Activated CD8-positive, alpha-beta memory T cell treated with anti-CD3 and anti-CD28 coated beads for 24 hours (primary cell): ENCODE measurements at regions not wholly inside any gene's neighbourhood (a gene's known extent, or its start where the extent isn't known, plus 50 kb on each side); places are given as distances from the start of the nearest gene placed in this dataset.
"Not testable (repeated sequence)": the region's sequence is repeated elsewhere in the genome, so short reads cannot be mapped to it uniquely, and the experiment has no call there.

Experiments
- DNase-seq: peaks from one replicate; pipeline ENCODE4 v3.0.0-alpha.2; 2020

DNA sequence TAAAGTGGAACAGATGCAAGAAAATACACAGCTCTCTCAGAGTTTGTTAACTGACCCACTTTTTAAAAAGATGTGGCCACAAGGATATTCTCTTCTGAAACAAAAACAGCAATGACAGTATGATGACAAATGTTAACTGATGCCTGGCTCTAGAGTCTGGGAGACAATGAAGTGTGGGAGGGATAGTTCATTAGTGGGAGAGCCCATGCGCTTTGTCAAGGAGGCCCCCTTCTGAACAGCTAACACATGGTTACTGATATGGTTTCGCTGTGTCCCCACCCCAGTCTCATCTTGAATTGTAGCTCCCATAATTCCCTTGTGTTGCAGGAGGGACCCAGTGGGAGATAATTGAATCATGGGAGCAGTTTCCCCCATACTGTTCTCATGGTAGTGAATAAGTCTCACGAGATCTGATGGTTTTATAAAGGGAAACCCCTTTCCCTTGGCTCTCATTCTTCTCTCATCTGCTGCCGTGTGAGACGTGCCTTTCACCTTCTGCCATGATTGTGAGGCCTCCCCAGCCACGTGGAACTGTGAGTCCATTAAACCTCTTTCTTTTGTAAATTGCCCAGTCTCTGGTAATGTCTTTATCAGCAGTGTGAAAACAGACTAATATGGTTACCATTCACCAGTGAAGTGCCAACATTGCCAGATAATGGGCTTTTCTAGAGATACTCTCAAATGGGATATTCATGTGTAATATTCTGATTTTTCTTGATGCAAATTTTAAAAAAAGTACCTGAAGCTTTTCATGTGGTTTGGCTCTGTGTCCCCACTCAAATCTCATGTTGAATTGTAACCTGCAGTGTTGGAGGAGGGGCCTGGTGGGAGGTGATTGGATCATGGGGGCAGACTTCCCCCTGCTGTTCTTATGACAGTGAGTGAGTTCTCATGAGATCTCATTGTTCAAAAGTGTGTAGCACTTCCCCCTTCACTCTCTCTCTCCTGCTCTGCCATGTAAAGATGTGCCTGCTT is 435.8 kb downstream of the SHISA9 start:
- not testable (repeated sequence) for DNase-seq

DNA sequence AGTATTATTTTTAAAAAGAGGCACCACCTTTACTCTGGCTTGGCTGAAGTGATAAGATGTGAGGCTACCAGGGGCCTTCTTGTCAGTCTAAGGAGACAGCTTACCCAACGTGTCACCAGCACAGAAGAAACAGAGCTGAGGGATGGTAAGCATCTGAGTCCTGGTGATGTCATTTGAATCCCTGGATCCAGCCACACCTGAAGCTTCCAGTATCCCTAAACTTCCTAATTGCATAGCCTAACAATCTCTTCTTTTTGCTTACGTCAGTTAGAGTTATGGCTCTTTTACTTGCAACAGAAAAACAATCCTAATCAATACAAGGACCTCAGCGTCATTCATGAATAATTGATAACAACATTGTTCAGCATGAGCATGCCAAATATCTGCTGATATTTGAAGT is 436.6 kb downstream of the SHISA9 start:
- DNase-seq, result no peak

DNA sequence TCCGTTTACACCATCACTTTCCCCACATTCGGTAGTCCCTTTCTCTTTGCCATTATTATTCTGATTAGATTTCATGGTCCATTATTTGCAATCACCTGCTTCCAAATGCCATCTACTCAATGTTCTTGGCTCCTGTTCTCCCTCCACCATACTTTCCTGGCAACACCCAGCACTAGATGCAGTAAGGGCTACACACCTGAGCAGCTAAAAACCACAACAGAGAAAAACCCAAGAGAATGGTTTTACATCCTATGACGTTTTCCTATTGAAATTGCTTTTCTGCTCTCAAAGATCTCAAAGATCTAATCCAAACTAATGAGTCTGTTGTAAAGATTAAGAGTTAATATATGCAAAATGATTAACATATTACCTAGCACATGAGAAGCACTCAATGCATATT is 441.3 kb downstream of the SHISA9 start:
- DNase-seq, result no peak

DNA sequence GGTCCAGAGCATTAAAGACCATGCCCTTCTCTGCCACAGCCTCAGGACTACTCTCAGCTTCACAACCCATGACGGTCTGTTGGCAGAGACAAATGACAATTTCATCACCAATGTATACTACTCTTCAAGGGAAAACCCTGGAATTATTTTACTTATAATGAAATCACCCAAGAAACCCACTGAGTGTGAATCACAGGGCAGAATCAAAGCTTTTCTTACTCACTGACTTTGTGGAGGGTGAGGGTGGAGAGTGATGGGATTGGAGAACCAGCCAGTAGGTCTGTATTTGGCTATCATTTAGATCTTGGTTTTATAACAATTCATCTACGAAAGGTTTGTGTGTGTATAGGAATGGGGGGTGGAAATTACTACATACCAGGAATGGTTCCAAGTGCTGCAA is 442.6 kb downstream of the SHISA9 start:
- DNase-seq, result no peak

DNA sequence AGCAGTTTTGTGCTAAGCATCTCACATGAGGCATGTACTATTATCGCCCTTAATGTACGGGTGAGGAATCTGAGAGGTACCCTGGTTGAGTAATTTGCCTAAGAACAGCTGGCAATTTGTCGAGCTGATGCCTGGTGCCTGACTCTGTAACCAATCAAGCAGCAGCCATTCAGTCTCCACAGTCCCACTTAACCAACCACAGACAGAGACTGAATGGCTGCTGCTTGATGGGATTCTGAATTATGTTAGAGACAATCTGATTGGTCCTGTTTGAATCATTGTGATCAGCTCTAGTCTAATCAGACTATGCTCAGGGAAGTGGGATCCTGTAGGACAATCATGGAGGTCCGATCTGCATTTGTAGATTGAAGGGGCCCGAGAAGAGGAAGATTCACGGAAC is 447.0 kb downstream of the SHISA9 start:
- no peak for DNase-seq

DNA sequence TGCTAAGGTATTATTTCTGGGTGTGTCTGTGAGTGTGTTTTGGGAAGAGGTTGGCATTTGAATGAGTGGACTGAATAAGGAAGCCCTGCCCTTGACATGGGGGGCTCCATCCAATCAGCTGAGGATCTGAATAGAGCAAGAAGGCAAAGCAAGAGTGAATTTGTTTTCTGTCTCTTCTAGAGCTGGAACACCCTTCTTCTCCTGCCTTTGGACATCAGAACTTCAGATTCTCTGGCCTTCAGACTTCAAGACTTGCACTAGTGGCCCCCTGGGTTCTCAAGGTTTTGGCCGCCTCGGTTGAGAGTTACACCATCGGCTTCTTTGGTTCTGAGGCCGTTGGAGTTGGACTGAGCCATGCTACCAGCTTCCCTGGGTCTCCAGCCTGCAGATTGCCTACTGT is 448.6 kb downstream of the SHISA9 start:
- DNase-seq, result no peak

DNA sequence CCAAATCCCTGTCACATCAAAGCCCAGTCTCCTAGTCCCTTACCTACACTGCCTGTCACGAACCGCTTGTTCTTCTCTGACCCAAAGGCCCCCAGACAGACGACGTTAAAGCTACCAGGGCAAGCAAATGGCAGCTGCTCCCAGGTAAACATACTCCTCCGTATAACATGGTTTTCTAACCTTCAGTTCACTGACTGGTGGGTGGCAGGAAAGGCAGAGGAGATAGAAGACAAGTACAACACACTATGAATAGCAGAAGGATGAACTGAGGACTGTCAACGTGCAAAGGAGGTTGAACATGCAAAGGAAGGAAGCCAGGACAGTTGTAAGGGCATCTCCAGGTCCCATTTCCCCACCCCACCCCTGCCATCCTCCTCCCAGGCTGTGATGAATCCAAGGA is 449.8 kb downstream of the SHISA9 start:
- no peak for DNase-seq

DNA sequence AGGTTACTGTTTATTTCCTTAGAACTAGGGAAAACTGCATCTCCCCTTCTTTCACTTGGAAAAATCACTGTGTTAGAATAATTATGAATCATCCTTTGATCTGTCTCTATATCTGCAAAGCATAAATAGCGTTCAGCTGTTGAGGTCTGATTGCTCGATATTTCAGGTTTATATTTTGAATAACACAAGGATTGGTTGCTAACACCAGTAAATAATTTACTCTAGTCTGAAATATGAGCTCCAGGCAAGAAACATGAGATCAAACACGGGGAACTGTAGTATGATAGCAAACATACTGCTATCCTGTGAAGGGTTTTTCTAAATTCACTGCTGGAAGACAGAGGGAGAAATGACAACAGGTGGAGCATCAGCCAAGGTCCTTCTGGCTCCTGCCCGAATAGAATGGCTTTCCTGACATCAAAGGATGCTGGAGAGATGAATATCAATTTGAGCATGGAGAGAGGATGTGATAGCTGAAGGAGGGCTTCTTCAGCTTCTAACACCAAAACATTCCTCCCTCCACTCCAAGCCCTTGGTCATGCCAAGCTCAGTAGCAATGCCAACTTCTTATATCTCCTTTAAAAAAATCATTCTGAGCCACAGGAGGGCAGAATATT is 450.3 kb downstream of the SHISA9 start:
- no peak for DNase-seq

DNA sequence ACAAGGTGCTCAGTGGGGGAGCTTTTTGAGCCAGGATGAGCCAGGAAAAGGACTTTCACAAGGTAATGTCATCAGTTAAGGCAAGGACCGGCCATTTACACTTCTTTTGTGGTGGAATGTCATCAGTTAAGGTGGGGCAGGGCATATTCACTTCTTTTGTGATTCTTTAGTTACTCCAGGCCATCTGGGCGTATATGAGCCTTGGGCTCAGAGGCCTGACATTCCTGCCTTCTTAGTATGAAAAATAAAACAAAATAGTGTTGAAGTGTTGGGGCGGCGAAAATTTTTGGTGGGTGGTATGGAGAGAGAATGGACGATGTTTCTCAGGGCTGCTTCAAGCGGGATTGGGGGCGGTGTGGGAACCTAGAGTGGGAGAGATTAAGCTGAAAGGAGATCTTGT is 451.4 kb downstream of the SHISA9 start:
- DNase-seq, result not testable (repeated sequence)

DNA sequence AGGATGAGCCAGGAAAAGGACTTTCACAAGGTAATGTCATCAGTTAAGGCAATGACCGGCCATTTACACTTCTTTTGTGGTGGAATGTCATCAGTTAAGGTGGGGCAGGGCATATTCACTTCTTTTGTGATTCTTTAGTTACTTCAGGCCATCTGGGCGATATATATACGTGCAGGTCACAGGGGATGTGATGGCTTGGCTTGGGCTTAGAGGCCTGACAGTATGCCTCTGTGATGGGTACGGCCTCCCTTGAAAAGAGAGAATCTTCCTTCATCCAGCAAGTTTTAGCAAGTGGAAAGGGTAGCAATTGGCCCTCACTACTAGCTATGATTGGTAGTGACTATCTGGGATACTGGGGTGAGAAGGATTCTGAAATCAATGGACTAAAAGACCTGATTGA is 456.4 kb downstream of the SHISA9 start:
- DNase-seq, result not testable (repeated sequence)

DNA sequence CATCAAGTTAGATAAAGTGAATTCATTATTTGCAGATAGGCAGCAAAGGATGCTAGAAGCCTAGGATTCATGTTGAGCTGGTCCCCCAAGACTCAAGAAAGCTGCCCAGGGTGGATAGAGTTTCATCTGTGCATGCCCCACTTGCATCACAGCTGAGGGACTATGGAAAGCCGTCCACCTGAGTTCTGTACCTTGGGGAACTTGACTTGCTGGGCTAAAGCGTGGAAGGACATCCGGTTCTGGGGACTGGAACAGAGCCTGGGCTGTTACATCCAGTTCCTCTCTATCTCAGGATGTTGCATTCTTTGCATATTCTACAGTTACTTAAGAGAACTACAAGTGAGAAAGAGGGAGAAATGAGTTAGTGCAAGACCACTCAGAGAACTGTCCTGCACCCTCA is 458.4 kb downstream of the SHISA9 start:
- DNase-seq, result no peak

DNA sequence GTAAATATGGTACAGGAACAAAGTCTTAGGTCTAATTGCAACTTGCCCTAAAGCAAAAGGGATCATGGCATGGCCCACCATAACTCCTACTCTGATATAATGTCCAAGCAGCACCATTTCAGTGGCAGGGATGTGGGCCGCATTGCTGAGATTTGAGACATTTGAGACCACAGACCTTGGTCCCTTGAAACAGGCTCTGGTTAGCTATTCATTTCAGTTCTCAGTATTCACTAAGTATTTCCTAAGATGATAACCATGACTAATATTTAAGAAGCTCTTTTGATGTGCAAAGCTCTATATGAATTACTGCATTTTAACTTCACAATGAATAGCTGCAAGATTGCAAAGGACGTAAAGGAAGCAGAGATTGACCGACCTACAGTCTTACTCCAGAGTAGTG is 471.0 kb downstream of the SHISA9 start:
- DNase-seq, result no peak

DNA sequence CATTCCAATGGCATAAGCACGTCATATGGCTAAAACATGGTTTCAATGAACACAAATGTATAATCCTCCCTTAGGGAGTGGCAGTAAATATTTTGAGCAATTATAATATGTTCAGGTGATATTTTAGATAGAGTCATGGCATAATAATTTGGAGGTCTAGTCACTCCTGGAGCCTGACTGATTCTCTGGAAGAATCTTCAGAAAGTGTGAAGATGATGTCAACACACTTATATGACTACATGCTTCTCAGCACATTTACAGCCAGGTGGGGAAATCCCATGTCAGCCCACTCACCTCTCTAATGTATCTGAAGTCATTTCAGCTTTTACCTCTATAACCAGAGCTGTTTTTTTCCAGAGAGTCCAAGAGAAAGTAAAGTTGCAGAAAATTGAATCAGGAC is 474.8 kb downstream of the SHISA9 start:
- no peak for DNase-seq

DNA sequence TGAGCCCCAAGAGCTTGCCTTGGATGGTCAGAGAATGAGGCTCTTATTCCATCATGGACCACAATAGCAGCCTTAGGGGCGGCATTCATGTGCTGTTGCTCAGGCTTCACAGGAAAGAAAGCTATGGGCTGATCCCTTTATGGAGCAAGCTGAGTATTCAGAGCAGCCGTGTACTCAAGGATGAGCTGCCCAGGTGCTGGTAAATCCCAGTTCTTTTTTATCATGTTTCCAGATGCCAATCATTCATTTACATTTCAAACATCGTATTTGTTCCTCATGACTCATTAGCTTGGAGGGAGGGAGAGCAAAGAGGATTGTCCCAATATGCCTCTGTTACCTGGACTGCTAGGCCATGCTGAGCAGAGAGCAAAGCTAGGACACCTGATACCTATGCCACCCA is 475.7 kb downstream of the SHISA9 start:
- DNase-seq, result no peak

DNA sequence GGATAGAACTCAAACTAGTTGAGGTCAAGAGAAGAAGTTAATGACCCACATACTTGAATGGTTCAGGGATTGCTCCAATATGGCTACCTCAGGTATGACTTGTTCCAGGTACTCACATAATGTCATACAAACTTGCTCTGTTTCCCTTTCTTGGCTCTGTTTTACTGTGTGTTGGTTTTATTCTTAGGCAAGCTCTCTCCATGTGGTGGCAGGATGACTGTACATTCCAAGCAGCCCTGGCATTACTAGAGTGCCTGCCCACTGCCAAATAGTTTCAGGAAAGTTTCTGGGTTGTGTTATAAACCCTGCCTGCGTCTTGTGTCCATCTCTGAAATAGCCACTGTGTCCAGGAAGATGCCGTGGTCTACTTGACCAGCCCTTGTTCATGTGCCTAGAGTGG is 476.8 kb downstream of the SHISA9 start:
- no peak for DNase-seq

DNA sequence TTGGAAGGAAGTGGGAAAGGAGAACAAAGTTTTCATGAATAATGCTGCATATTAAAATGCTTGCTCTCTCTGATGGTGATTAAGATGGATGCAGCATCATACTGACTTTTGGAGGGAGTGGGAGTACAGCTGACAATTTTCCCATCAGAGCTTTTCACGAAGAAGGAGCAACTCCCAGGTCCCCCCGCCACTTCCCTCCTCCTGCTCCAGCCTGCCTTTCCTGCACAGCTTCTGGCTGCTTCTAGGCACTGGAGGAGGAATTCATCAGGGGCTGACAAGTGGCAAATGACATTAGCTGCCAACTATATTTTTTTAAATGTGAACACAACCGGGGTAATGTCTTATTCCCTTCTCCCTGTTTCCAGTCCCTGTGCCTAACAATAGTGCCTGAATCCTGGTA is 477.9 kb downstream of the SHISA9 start:
- no peak for DNase-seq

DNA sequence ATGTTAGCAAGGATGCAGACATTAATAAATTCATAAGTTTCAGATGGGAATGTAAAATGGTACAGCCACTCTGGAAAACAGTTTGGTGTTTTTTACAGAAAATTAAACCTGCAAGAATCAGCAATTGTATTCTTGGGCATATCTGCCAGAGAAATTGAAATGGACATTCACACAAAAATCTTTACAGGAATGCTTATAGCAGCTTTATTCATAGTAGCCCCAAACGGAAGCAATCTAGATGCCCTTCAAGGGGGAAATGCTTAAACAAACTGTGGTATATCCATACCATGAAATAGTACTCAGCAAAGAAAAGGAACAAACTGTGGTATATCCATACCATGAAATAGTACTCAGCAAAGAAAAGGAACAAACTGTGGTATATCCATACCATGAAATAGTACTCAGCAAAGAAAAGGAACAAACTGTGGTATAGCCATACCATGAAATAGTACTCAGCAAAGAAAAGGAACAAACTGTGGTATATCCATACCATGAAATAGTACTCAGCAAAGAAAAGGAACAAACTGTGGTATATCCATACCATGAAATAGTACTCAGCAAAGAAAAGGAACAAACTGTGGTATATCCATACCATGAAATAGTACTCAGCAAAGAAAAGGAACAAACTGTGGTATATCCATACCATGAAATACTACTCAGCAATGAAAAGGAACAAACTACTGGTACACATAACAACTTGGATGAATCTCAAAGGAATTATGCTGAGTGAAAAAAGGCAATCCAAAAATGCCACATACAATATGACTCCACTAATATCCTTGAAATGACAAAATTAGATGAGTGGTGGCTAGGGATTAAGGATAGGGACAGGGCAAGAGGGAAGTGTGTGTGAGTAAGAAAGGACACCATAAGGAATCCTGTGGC is 484.0 kb downstream of the SHISA9 start:
- not testable (repeated sequence) for DNase-seq

DNA sequence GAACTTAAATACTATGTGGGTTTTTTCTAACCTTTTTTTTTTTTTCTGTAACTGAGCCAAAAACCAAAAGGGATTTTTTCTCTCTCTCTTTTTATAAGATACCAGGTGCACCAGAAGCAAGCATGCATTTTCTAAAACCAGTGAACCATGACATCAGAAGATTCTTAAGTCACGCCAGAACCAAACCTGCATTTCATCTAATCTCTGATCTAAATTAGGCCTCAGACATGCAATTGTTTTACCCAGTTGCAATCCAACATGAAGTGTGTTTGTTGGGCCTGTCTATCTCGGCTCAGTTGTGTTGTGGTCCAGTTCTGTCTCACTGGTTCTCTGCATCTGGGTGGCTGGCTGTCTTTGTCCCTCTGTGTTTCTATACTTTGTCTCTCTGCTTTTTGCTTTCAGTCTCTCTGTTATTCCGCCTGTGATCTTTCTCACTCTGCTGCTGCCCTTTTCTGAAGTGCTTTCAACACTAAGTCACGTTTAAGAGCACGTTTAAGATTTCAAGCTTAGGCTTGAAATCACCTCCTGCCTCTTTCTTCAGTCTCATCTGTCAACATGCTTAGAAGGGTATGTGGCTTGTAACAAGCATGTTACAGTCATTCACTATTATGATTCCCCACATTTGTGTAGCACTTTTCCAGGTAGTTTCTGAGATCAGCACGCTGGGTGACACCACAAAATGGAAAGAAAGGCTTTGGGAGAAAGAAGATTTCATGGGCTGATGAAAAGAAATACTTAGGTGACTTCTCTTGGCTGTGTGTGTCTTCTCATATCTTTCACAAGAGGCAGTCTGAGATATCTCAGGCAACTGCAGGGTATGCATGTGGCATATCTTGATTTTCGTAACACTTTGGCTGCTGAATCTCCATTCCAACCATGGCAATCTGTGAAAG is 488.9 kb downstream of the SHISA9 start:
- no peak for DNase-seq

DNA sequence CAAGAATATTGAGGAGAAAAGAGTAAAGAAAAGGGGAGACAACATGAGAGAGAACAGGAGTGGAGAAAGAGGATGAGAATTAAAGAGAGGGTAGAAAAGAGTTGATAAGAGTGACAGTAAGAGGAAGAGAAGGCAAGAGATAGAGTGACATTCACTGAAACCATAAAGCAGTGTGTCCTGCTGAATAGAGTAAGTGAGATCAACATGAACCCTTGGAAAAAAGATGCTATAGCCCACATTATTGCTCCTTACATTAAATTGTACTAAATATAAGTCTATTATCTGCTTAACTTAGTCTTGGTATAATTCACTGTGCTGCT is 489.5 kb downstream of the SHISA9 start:
- no peak for DNase-seq

DNA sequence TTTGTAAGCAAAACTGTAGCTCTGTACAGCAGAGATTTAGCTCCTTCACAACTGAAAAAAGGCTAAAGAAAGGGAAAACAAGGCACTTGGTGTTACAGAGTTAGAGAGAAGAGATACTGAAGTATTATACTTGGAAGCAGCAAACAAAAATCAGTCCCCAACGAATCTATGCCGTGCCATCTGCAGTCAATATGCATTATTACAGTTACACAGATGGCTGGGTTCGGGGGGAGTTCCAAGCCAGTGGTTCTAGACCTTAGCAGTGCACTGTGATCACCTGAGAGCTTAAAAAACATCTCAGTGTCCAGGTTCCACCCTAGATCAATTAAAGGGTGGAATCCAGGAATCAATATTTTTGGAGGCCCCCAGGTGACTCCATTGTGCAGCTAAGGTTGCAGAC is 489.9 kb downstream of the SHISA9 start:
- DNase-seq, result no peak

DNA sequence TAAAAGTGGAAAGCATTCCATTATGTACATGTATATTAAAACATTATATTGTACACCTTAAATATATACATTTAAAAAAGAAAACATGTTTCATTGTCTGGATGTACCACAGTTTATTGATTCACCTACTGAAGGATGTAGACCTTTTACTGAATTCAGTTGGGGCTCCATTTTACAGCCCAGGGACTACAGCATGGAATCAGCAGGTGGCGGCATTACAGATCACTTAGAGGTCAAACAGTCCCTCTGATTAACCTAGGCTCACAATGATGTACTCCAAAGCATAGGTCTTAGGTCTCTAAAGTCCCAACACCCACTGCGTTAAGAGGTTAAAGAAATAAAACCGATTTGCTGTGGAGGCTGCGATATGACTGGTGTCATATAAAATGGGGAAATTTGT is 490.9 kb downstream of the SHISA9 start:
- DNase-seq, result no peak

DNA sequence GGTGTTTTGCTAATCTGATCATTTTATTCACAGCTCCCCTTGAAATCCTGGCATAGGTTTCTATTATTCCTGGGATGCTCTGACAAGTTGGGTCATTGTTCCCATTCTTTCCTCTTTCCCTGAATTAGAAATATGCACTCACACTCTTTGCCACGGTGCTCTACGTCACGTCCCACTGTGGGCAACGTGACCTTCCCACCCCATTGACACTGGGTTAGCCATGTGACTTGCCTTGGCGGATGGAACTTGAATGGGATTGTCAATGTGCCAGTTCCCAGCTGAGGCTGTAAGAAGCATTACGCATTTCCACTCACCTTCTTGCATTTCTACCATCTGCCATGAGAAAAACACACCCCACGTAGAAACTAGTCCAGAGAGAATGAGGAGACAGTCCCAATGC is 492.4 kb downstream of the SHISA9 start:
- no peak for DNase-seq

DNA sequence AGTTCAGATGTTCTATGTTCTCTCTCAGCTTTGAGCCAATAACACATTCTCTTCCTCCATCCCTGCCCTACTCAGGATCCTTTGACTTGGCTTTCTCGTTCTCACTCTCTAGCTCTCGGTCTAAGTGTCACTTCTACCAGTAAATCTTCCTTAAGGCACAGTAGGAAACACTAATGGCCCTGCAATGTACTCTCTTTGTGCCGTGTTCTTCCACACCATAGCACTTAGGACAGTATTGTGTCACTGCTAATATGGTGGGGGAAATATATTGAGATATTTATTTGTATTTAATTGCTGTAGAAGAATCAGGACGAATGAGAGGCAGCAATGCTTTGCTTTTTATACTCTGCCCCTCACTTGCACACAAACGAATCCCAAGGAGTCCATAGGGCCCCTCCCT is 493.1 kb downstream of the SHISA9 start:
- DNase-seq, result no peak
